Mucosa of descending colon (tissue), 3 donors: ENCODE measurements at regions not wholly inside any gene's neighbourhood (a gene's known extent, or its start where the extent isn't known, plus 50 kb on each side); places are given as distances from the start of the nearest gene placed in this dataset.

Experiments used
- ATAC-seq: fragments of 200-7000 bp; cut with Tn5 transposase; one replicate; pipeline ENCODE4 v1.9.1; 2020; ENCODE audit warnings: mild to moderate bottlenecking, moderate library complexity
- DNase-seq, 3 donors: peaks; one replicate each; pipeline ENCODE4 v3.0.0-alpha.2; 2020
- H3K36me3 ChIP-seq: fragments of 200-600 bp; one replicate; pipeline ENCODE4 v1.8.0; 2021; ENCODE audit warnings: low read depth, mild to moderate bottlenecking
- H3K4me1 ChIP-seq: fragments of 200-600 bp; one replicate; pipeline ENCODE4 v1.8.0; 2021; ENCODE audit warnings: low read depth, mild to moderate bottlenecking
- H3K4me3 ChIP-seq: fragments of 200-600 bp; one replicate; pipeline ENCODE4 v1.8.0; 2021; ENCODE audit warnings: mild to moderate bottlenecking
- H3K9me3 ChIP-seq: fragments of 200-600 bp; one replicate; pipeline ENCODE4 v1.8.0; 2021; ENCODE audit warnings: mild to moderate bottlenecking
- CTCF ChIP-seq: fragments of 200-600 bp; IDR thresholded peaks from one replicate; pipeline ENCODE4 v1.8.0; 2022; ENCODE audit warnings: antibody characterized with exemption, mild to moderate bottlenecking
- intact Hi-C, 2 donors: fragments of 100-400 bp; cut with DNase I in 1 of 2; cut with micrococcal nuclease in 1 of 2; formaldehyde crosslinking; loops; one replicate each; pipeline versions ENCODE4 v1.11.0 to v1.11.1; 2022; cut with DNase I, micrococcal nuclease
- donor health status: DM: no; HTN: no; CAD: no; lungs with moderate emphysema.
- donor health status: DM: no; HTN: no; CAD: no.
- donor health status: DM: no; HTN: yes; CAD: no.

- TF ChIP-seq CTCF: no peak
- DNase-seq (no peak), ATAC-seq (no peak)
- H3K36me3 ChIP-seq: no peaks in the 10 kb centered on the region
- no peak overlapping the region for H3K4me3 ChIP-seq
- H3K4me1 ChIP-seq: no peaks in the 10 kb centered on the region
- intact Hi-C loops: no loop called here
- no peaks in the 10 kb centered on the region for H3K9me3 ChIP-seq
These were observed 188.5 kb upstream of the RASA1 start for GRCh38 chr5:87079219-87079618.

- Histone ChIP-seq H3K36me3 (no peaks in the 10 kb centered on the region), H3K4me3 (no peak overlapping the region), H3K9me3 (no peaks in the 10 kb centered on the region), H3K4me1 (no peaks in the 10 kb centered on the region)
- DNase-seq (no peak), ATAC-seq (no peak)
- intact Hi-C loops: no loop called here
- TF ChIP-seq CTCF: no peak
These were observed 186.7 kb upstream of the RASA1 start for GRCh38 chr5:87081016-87081415.

- ATAC-seq (peak; percentile 70), DNase-seq (peak in 1 of 3 donors; percentile 67)
- no peak overlapping the region for H3K4me3 ChIP-seq
- intact Hi-C loops: no loop called here
- H3K9me3 ChIP-seq: no peaks in the 10 kb centered on the region
- no peak for TF ChIP-seq CTCF
- H3K36me3 ChIP-seq: no peaks in the 10 kb centered on the region
- H3K4me1 ChIP-seq: no peaks in the 10 kb centered on the region
These were observed 185.9 kb upstream of the RASA1 start for GRCh38 chr5:87081511-87082372.

GRCh38 chr5:87094347-87094746 lies 173.3 kb upstream of the RASA1 start:
- H3K4me3 ChIP-seq: no peak overlapping the region
- TF ChIP-seq CTCF: no peak
- H3K4me1 ChIP-seq: peaks cover 3% of the 10 kb centered on the region
- no peaks in the 10 kb centered on the region for H3K36me3 ChIP-seq
- H3K9me3 ChIP-seq: no peaks in the 10 kb centered on the region
- DNase-seq: no peak
- intact Hi-C loops: no loop called here
- no peak for ATAC-seq

- DNase-seq (no peak), ATAC-seq (no peak)
- Histone ChIP-seq H3K4me3 (no peak overlapping the region), H3K36me3 (no peaks in the 10 kb centered on the region), H3K4me1 (peaks cover 7% of the 10 kb centered on the region), H3K9me3 (no peaks in the 10 kb centered on the region)
- no peak for TF ChIP-seq CTCF
- intact Hi-C loops: no loop called here
These were observed 172.8 kb upstream of the RASA1 start for GRCh38 chr5:87094833-87095232.
